ENCODE measurements at regions not wholly inside any gene's neighbourhood (a gene's known extent, or its start where the extent isn't known, plus 50 kb on each side); places are given as distances from the start of the nearest gene placed in this dataset.

GRCh38 chr2:65511306-65511705 lies 78.9 kb upstream of the SPRED2 start:
- CTCF ChIA-PET, result no interaction called here
- Histone ChIP-seq H3K36me3 (ENCODE audit: control insufficient read depth, insufficient read depth, low read length) (no peaks in the 10 kb centered on the region), H3K4me3 (ENCODE audit: low read depth in 2 of 2, low read length in 2 of 2) (no peak overlapping the region), H3K9me3 (ENCODE audit: control insufficient read depth, insufficient read depth, low read depth, low read length) (no peaks in the 10 kb centered on the region), H3K4me1 (ENCODE audit: control insufficient read depth, insufficient read depth, low read length) (no peaks in the 10 kb centered on the region), H3K27ac (ENCODE audit: low read length) (no peak overlapping the region), H3K27me3 (ENCODE audit: control insufficient read depth, insufficient read depth, low read length) (no peaks in the 10 kb centered on the region)
- no peak for ATAC-seq
- intact Hi-C loops (cut with micrococcal nuclease; ENCODE audit: unreplicated experiment) (no loop called here), in situ Hi-C loops (cut with HindIII; ENCODE audit: low pct_unique_long_range_greater_than_20kb, low sequenced_read_pairs) (no loop called here)
- TF ChIP-seq POLR2AphosphoS5 (IDR thresholded peaks at IDR 0.05; ENCODE audit: low read depth, low read length) (no peak), SIN3A (IDR thresholded peaks at IDR 0.05; ENCODE audit: borderline replicate concordance, insufficient read depth, low read depth, low read length) (no peak)
- BruUV-seq (replicated peaks), result no TSS peak
- POLR2A ChIA-PET, result no interaction called here
- no peak for DNase-seq (ENCODE audit: low read depth, low spot score)

- H3K27ac ChIP-seq (ENCODE audit: low read length), result no peak overlapping the region
- in situ Hi-C loops (cut with HindIII; ENCODE audit: low pct_unique_long_range_greater_than_20kb, low sequenced_read_pairs), result no loop called here
- intact Hi-C loops (cut with micrococcal nuclease; ENCODE audit: unreplicated experiment), result no loop called here
- H3K36me3 ChIP-seq (ENCODE audit: control insufficient read depth, insufficient read depth, low read length), result no peaks in the 10 kb centered on the region
- H3K4me3 ChIP-seq (ENCODE audit: low read depth in 2 of 2, low read length in 2 of 2), result no peak overlapping the region
- no peaks in the 10 kb centered on the region for H3K27me3 ChIP-seq (ENCODE audit: control insufficient read depth, insufficient read depth, low read length)
- no peaks in the 10 kb centered on the region for H3K4me1 ChIP-seq (ENCODE audit: control insufficient read depth, insufficient read depth, low read length)
- TF ChIP-seq CTCF (IDR thresholded peaks at IDR 0.05) (no peak), TCF7L2 (IDR thresholded peaks at IDR 0.05; ENCODE audit: low read depth, low read length) (no peak), POLR2AphosphoS5 (IDR thresholded peaks at IDR 0.05; ENCODE audit: low read depth, low read length) (no peak), SIN3A (IDR thresholded peaks at IDR 0.05; ENCODE audit: borderline replicate concordance, insufficient read depth, low read depth, low read length) (no peak), REST (IDR thresholded peaks at IDR 0.05; ENCODE audit: insufficient read depth in 1 of 2, low read depth in 2 of 2, low read length in 1 of 2) (no peak)
- POLR2A ChIA-PET, result no interaction called here
- BruUV-seq (replicated peaks), result no TSS peak
- ATAC-seq (no peak), DNase-seq (ENCODE audit: low read depth, low spot score) (no peak)
- CTCF ChIA-PET, result no interaction called here
- no peaks in the 10 kb centered on the region for H3K9me3 ChIP-seq (ENCODE audit: control insufficient read depth, insufficient read depth, low read depth, low read length)
These were observed 75.8 kb upstream of the SPRED2 start for GRCh38 chr2:65508225-65508624.

- no peak overlapping the region for H3K4me3 ChIP-seq (ENCODE audit: low read depth in 2 of 2, low read length in 2 of 2)
- H3K4me1 ChIP-seq (ENCODE audit: control insufficient read depth, insufficient read depth, low read length), result no peaks in the 10 kb centered on the region
- no peak overlapping the region for H3K27ac ChIP-seq (ENCODE audit: low read length)
- no peak for DNase-seq (ENCODE audit: low read depth, low spot score)
- BruUV-seq (replicated peaks), result no TSS peak
- no peaks in the 10 kb centered on the region for H3K36me3 ChIP-seq (ENCODE audit: control insufficient read depth, insufficient read depth, low read length)
- ChIA-PET CTCF (no interaction called here), POLR2A (no interaction called here)
- in situ Hi-C loops (cut with HindIII; ENCODE audit: low pct_unique_long_range_greater_than_20kb, low sequenced_read_pairs), result no loop called here
- no peak for ATAC-seq
- H3K27me3 ChIP-seq (ENCODE audit: control insufficient read depth, insufficient read depth, low read length), result no peaks in the 10 kb centered on the region
- no peak for TF ChIP-seq TCF7L2 (IDR thresholded peaks at IDR 0.05; ENCODE audit: low read depth, low read length)
- no peak for TF ChIP-seq SIN3A (IDR thresholded peaks at IDR 0.05; ENCODE audit: borderline replicate concordance, insufficient read depth, low read depth, low read length)
- no peak for TF ChIP-seq CTCF (IDR thresholded peaks at IDR 0.05)
- TF ChIP-seq REST (IDR thresholded peaks at IDR 0.05; ENCODE audit: insufficient read depth in 1 of 2, low read depth in 2 of 2, low read length in 1 of 2), result no peak
- no peak for TF ChIP-seq POLR2AphosphoS5 (IDR thresholded peaks at IDR 0.05; ENCODE audit: low read depth, low read length)
- intact Hi-C loops (cut with micrococcal nuclease; ENCODE audit: unreplicated experiment), result no loop called here
- no peaks in the 10 kb centered on the region for H3K9me3 ChIP-seq (ENCODE audit: control insufficient read depth, insufficient read depth, low read depth, low read length)
These were observed 75.0 kb upstream of the SPRED2 start for GRCh38 chr2:65507102-65508069.

Data from Panc1 (cell line).